Gastrocnemius medialis (tissue), 4 donors: ENCODE measurements at regions not wholly inside any gene's neighbourhood (a gene's known extent, or its start where the extent isn't known, plus 50 kb on each side); places are given as distances from the start of the nearest gene placed in this dataset.

Experiments used
- POLR2A ChIP-seq, 2 donors: fragments of 450-650 bp; IDR thresholded peaks; one replicate each; pipeline ENCODE4 v1.6.1; 2017; ENCODE audit warnings: antibody characterized with exemption in 2 of 2, mild to moderate bottlenecking in 2 of 2, moderate library complexity in 2 of 2
- TF ChIP-seq, protein P1 (sequence below), 5 experiments: fragments of 450-650 bp in 3 of 5; fragments of 200-600 bp in 2 of 5; sonication (generic) in 2 of 5; IDR thresholded peaks in 4 of 5; conservative IDR thresholded peaks in 1 of 5; 1 replicate in 4 of 5; 2 replicates in 1 of 5; pipeline ENCODE4 v1.5.1; 2016 to 2019; ENCODE audit warnings: antibody characterized with exemption in 5 of 5, mild to moderate bottlenecking in 3 of 5, moderate library complexity in 3 of 5

DNA sequence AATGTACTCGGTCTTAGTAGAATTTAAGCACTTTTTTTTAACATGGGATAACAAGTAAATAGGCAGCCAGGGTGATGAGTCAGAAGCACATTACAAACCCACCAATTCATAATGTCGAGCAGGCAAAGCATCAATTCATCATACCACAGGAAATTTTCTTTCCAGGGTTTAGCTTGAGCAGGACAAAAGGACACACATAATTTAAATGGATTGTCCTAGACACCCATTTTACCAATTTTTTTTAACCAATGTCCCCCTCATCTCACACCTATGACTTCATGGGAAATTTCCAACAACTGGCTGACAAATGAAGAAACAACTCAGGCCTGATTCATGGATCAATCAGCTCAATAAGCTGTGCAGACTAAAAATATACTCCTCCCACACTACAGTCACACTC lies 58.8 kb upstream of the FOXG1 start:
- TF ChIP-seq, protein P1, sequence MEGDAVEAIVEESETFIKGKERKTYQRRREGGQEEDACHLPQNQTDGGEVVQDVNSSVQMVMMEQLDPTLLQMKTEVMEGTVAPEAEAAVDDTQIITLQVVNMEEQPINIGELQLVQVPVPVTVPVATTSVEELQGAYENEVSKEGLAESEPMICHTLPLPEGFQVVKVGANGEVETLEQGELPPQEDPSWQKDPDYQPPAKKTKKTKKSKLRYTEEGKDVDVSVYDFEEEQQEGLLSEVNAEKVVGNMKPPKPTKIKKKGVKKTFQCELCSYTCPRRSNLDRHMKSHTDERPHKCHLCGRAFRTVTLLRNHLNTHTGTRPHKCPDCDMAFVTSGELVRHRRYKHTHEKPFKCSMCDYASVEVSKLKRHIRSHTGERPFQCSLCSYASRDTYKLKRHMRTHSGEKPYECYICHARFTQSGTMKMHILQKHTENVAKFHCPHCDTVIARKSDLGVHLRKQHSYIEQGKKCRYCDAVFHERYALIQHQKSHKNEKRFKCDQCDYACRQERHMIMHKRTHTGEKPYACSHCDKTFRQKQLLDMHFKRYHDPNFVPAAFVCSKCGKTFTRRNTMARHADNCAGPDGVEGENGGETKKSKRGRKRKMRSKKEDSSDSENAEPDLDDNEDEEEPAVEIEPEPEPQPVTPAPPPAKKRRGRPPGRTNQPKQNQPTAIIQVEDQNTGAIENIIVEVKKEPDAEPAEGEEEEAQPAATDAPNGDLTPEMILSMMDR (IDR thresholded peaks at IDR 0.05 in 4 of 5, conservative IDR thresholded peaks at IDR 0.05 in 1 of 5), result no peak
- TF ChIP-seq POLR2A (IDR thresholded peaks at IDR 0.05), result no peak
